Gastroesophageal sphincter (tissue), 3 donors: ENCODE measurements at regions not wholly inside any gene's neighbourhood (a gene's known extent, or its start where the extent isn't known, plus 50 kb on each side); places are given as distances from the start of the nearest gene placed in this dataset.

Experiments
- CTCF ChIP-seq, 4 experiments: fragments of 200-600 bp in 2 of 4; fragments of 450-650 bp in 2 of 4; sonication (generic) in 1 of 4; IDR thresholded peaks; one replicate each; pipeline ENCODE4 v1.5.1; 2017 to 2019; ENCODE audit warnings: antibody characterized with exemption in 4 of 4, mild to moderate bottlenecking in 2 of 4, moderate library complexity in 2 of 4
- EP300 ChIP-seq: sonication (generic); formaldehyde crosslinking; IDR thresholded peaks from one replicate; pipeline ENCODE4 v1.6.1; 2017; ENCODE audit warnings: antibody characterized with exemption, mild to moderate bottlenecking
- POLR2A ChIP-seq, 2 donors: fragments of 450-650 bp; IDR thresholded peaks; one replicate each; pipeline ENCODE4 v1.6.1; 2017; ENCODE audit warnings: antibody characterized with exemption in 2 of 2, mild to moderate bottlenecking in 2 of 2, moderate library complexity in 1 of 2
- POLR2AphosphoS5 ChIP-seq: sonication (generic); formaldehyde crosslinking; IDR thresholded peaks from one replicate; pipeline ENCODE4 v1.6.1; 2017; ENCODE audit warnings: antibody characterized with exemption

GRCh38 chr10:61189912-61190311, 245.9 kb upstream of the RHOBTB1 start:
- TF ChIP-seq CTCF (IDR thresholded peaks at IDR 0.05) (no peak), POLR2AphosphoS5 (no peak), EP300 (no peak), POLR2A (IDR thresholded peaks at IDR 0.05) (no peak)
